K562 (cell line): ENCODE measurements at regions not wholly inside any gene's neighbourhood (a gene's known extent, or its start where the extent isn't known, plus 50 kb on each side); places are given as distances from the start of the nearest gene placed in this dataset.

Experiments
- ATAC-seq: fragments of 200-7000 bp; cut with Tn5 transposase; 3 replicates; pipeline ENCODE4 v1.9.1; 2020; ENCODE audit warnings: moderate library complexity
- BruUV-seq: library from RNA; stranded (reverse); fragments of 400-500 nt; replicated peaks from 2 replicates; lab custom pipeline; 2021; lab: Mats Ljungman, UMichigan
- CTCF ChIA-PET: fragments of 300-600 bp; formaldehyde crosslinking; extraction: SDS; loops from one replicate; lab custom pipeline; 2021; ENCODE audit warnings: low intra/inter-chr PET ratio; lab: Yijun Ruan, JAX
- POLR2A ChIA-PET: fragments of 300-600, 350-650 bp; sonication (Branson Sonifier 250); formaldehyde crosslinking; extraction: SDS; loops from one replicate; lab custom pipeline; 2021; ENCODE audit warnings: antibody characterized with exemption, inconsistent platforms; lab: Yijun Ruan, JAX
- DNase-seq, 4 experiments: peaks; one replicate each; pipeline versions ENCODE4 v3.0.0 to v3.0.0-alpha.2; 2011 to 2018; ENCODE audit warnings: low spot score in 3 of 4, mixed read lengths in 3 of 4; ENCODE audit errors: extremely low read depth in 1 of 4
- FAIRE-seq: peaks from 2 replicates; lab custom pipeline; 2011; peaks lifted over from hg19 to GRCh38; lab: Jason Lieb, UNC
- H2AFZ ChIP-seq: 2 replicates; pipeline ENCODE4 v1.6.0; 2011; ENCODE audit warnings: low read depth, low read length, control low read depth, inconsistent platforms
- H3K27ac ChIP-seq: fragments of 200-600 bp; 3 replicates; pipeline ENCODE4 v1.8.0; 2011; ENCODE audit warnings: low read depth, mild to moderate bottlenecking, control low read depth, inconsistent platforms, low read length, moderate library complexity, mixed read lengths; ENCODE audit errors: extremely low read depth
- H3K27me3 ChIP-seq, 2 experiments: fragments of 300-600 bp in 1 of 2; 2 replicates in 1 of 2; 3 replicates in 1 of 2; pipeline versions ENCODE4 v1.6.0 to v1.8.0; 2011; ENCODE audit warnings: inconsistent platforms in 2 of 2, low read length in 2 of 2, mild to moderate bottlenecking in 1 of 2, mixed read lengths in 1 of 2, moderate library complexity in 1 of 2; ENCODE audit not compliant: control insufficient read depth in 2 of 2, insufficient read depth in 2 of 2
- H3K36me3 ChIP-seq: fragments of 300-600 bp; 3 replicates; pipeline ENCODE4 v1.8.0; 2011; ENCODE audit warnings: mild to moderate bottlenecking, low read length, inconsistent platforms; ENCODE audit not compliant: control insufficient read depth, insufficient read depth
- H3K4me1 ChIP-seq, 2 experiments: fragments of 200-600 bp in 1 of 2; replicated peaks in 1 of 2; 2 replicates in 1 of 2; 3 replicates in 1 of 2; pipeline versions ENCODE4 v1.5.1 to v1.8.0; 2011; ENCODE audit warnings: inconsistent platforms in 2 of 2, low read length in 2 of 2, mild to moderate bottlenecking in 1 of 2, mixed read lengths in 1 of 2, moderate library complexity in 1 of 2; ENCODE audit not compliant: control insufficient read depth in 2 of 2, insufficient read depth in 2 of 2
- H3K4me2 ChIP-seq: 2 replicates; pipeline ENCODE4 v1.6.1; 2011; ENCODE audit warnings: low read length, control low read depth, inconsistent platforms, mixed read lengths; ENCODE audit not compliant: insufficient read depth
- H3K4me3 ChIP-seq: fragments of 200-600 bp; sonication (generic), shearing (Covaris generic); 2 replicates; pipeline ENCODE4 v1.5.1; 2016; ENCODE audit warnings: control low read depth, inconsistent platforms
- H3K79me2 ChIP-seq: fragments of 200-600 bp; 3 replicates; pipeline ENCODE4 v1.8.0; 2011; ENCODE audit warnings: low read length, inconsistent platforms; ENCODE audit not compliant: control insufficient read depth, insufficient read depth
- H3K9ac ChIP-seq, 2 experiments: 2 replicates each; pipeline versions ENCODE4 v1.6.0 to v1.6.1; 2011; ENCODE audit warnings: low read depth in 2 of 2, low read length in 2 of 2, control low read depth in 1 of 2, inconsistent platforms in 1 of 2, mild to moderate bottlenecking in 1 of 2, mixed read lengths in 1 of 2; ENCODE audit not compliant: insufficient read depth in 1 of 2
- H3K9me1 ChIP-seq: one replicate; pipeline ENCODE4 v1.6.0; 2011; ENCODE audit warnings: inconsistent platforms, mild to moderate bottlenecking, low read length, moderate library complexity; ENCODE audit not compliant: control insufficient read depth, insufficient read depth
- H3K9me3 ChIP-seq: replicated peaks from 2 replicates; pipeline ENCODE4 v1.5.1; 2011; ENCODE audit warnings: low read depth, low read length, inconsistent platforms; ENCODE audit not compliant: control insufficient read depth, insufficient read depth
- H4K20me1 ChIP-seq: replicated peaks from 2 replicates; pipeline ENCODE4 v1.6.1; 2011; ENCODE audit warnings: low read length, inconsistent platforms, mixed read lengths; ENCODE audit not compliant: control insufficient read depth, insufficient read depth
- CBX3 ChIP-seq, 2 experiments: IDR thresholded peaks; 1 replicate in 1 of 2; 2 replicates in 1 of 2; pipeline ENCODE4 v1.6.1; 2012; ENCODE audit warnings: inconsistent platforms in 2 of 2, low read length in 2 of 2, borderline replicate concordance in 1 of 2, control low read depth in 1 of 2
- DACH1 ChIP-seq: fragments of 450-650 bp; IDR thresholded peaks from 2 replicates; pipeline ENCODE4 v1.6.1; 2018; ENCODE audit not compliant: partially characterized antibody
- EP400 ChIP-seq: fragments of 450-650 bp; IDR thresholded peaks from 2 replicates; pipeline ENCODE4 v1.6.1; 2017; ENCODE audit warnings: antibody characterized with exemption, mild to moderate bottlenecking, moderate library complexity
- FOS ChIP-seq: IDR thresholded peaks from 3 replicates; pipeline ENCODE4 v1.6.1; 2011; ENCODE audit not compliant: insufficient read length; ENCODE audit errors: extremely low read depth
- FOXA1 ChIP-seq: fragments of 450-650 bp; IDR thresholded peaks from 2 replicates; pipeline ENCODE4 v1.6.1; 2016; ENCODE audit warnings: mild to moderate bottlenecking, borderline replicate concordance
- GTF2A2 ChIP-seq: IDR thresholded peaks from 2 replicates; pipeline ENCODE4 v1.6.1; 2016; ENCODE audit warnings: mild to moderate bottlenecking, missing genetic modification characterization, missing compliant biosample characterization
- LEF1 ChIP-seq: fragments of 450-650 bp; IDR thresholded peaks from 2 replicates; pipeline ENCODE4 v1.6.1; 2016; ENCODE audit warnings: mild to moderate bottlenecking
- MAFG ChIP-seq: fragments of 450-650 bp; conservative IDR thresholded peaks from 2 replicates; pipeline ENCODE4 v1.6.1; 2016; ENCODE audit warnings: missing genetic modification characterization, missing compliant biosample characterization
- NFE2L1 ChIP-seq: fragments of 450-650 bp; IDR thresholded peaks from 2 replicates; pipeline ENCODE4 v1.6.1; 2016; ENCODE audit warnings: missing genetic modification characterization, low read depth, mild to moderate bottlenecking, missing compliant biosample characterization, moderate library complexity, borderline replicate concordance
- POLR2B ChIP-seq: fragments of 450-650 bp; IDR thresholded peaks from 2 replicates; pipeline ENCODE4 v1.6.1; 2018; ENCODE audit warnings: low read depth; ENCODE audit not compliant: partially characterized antibody
- RBM34 ChIP-seq: fragments of 200-400 bp; formaldehyde crosslinking; IDR thresholded peaks from 2 replicates; pipeline ENCODE4 v1.6.1; 2018; ENCODE audit warnings: low read length, borderline replicate concordance; ENCODE audit not compliant: insufficient read depth
- RHOXF2B ChIP-seq: fragments of 250-450 bp; sonication (Bioruptor Pico); conservative IDR thresholded peaks from 2 replicates; pipeline ENCODE4 v1.5.1; 2021
- SMARCA5 ChIP-seq: fragments of 450-650 bp; IDR thresholded peaks from 2 replicates; pipeline ENCODE4 v1.6.1; 2016
- SREBF1 ChIP-seq: fragments of 150-350 bp; IDR thresholded peaks from 2 replicates; pipeline ENCODE4 v1.6.1; 2014; ENCODE audit warnings: antibody characterized with exemption, low read depth, low read length, borderline replicate concordance
- TAF1 ChIP-seq: IDR thresholded peaks from 2 replicates; pipeline ENCODE4 v1.6.1; 2011; ENCODE audit warnings: mild to moderate bottlenecking, low read length, moderate library complexity; ENCODE audit not compliant: insufficient read depth, control insufficient read depth, severe bottlenecking; ENCODE audit errors: extremely low read depth
- ZNF197 ChIP-seq: fragments of 200-800 bp; sonication (Bioruptor generic); IDR thresholded peaks from 2 replicates; pipeline ENCODE4 v1.6.1; 2016; ENCODE audit warnings: low read depth, missing genetic modification characterization, missing compliant biosample characterization
- WGBS: fragments of 100-300 bp; shearing (Covaris generic); methylation state at CpG from one replicate; pipeline ENCODE4 v1.1.6; 2016; ENCODE audit warnings: low coverage, mixed read lengths; ENCODE audit not compliant: insufficient coverage; ENCODE audit errors: missing lambda C conversion rate; 5-methylcytosine and 5-hydroxymethylcytosine counted together
- in situ Hi-C: fragments of 300-500 bp; cut with MboI; formaldehyde crosslinking; loops from 4 replicates; pipeline ENCODE4 v1.15.0; 2018; ENCODE audit warnings: inconsistent platforms, mixed read lengths
- intact Hi-C: fragments of 100-400 bp; cut with micrococcal nuclease; formaldehyde crosslinking; loops from 2 replicates; pipeline ENCODE4 v1.14.2; 2022
- TF ChIP-seq, protein P1 (sequence below): IDR thresholded peaks from 3 replicates; pipeline ENCODE4 v1.6.1; 2011; ENCODE audit warnings: borderline replicate concordance, mild to moderate bottlenecking, moderate library complexity; ENCODE audit not compliant: insufficient read length; ENCODE audit errors: extremely low read depth
- TF ChIP-seq, protein P2 (sequence below), 2 experiments: fragments of 200-800 bp in 1 of 2; sonication (Bioruptor generic) in 1 of 2; sonication (generic) in 1 of 2; formaldehyde crosslinking in 1 of 2; IDR thresholded peaks in 1 of 2; conservative IDR thresholded peaks in 1 of 2; 2 replicates each; pipeline versions ENCODE4 v1.5.0 to v1.6.1; 2016 to 2020; ENCODE audit warnings: missing compliant biosample characterization in 1 of 2, missing genetic modification characterization in 1 of 2, missing genetic modification reagents in 1 of 2
- TF ChIP-seq, protein P3 (sequence below): fragments of 250-450 bp; sonication (Bioruptor Pico); IDR thresholded peaks from 2 replicates; pipeline ENCODE4 v1.5.0; 2020; ENCODE audit warnings: mild to moderate bottlenecking

- ATAC-seq (no peak), DNase-seq (no peak), FAIRE-seq (no peak)
- WGBS: 0% methylated on average over 3 of the region's 3 CpGs
- Histone ChIP-seq H3K4me3 (no peak overlapping the region), H4K20me1 (no peaks in the 10 kb centered on the region), H3K9me3 (no peaks in the 10 kb centered on the region), H3K4me2 (no peak overlapping the region), H2AFZ (no peak overlapping the region), H3K36me3 (no peaks in the 10 kb centered on the region), H3K9ac (no peak overlapping the region), H3K4me1 (no peaks in the 10 kb centered on the region), H3K27me3 (peaks cover 0 to 12% of the 10 kb centered on the region in 2 experiments; a peak in 1 of 5 replicates), H3K79me2 (no peaks in the 10 kb centered on the region), H3K9me1 (no peaks in the 10 kb centered on the region), H3K27ac (no peak overlapping the region)
- intact Hi-C loops (no loop called here), in situ Hi-C loops (no loop called here)
- POLR2A ChIA-PET: interaction anchor here (0.9 kb wide), 1 partner anchor 187 kb away, joined by 3 read pairs; no protein-coding TSS in a partner anchor
- TF ChIP-seq FOXA1: no peak
- no peak for TF ChIP-seq GTF2A2 (tag)
- TF ChIP-seq SMARCA5: no peak
- TF ChIP-seq, protein P1, sequence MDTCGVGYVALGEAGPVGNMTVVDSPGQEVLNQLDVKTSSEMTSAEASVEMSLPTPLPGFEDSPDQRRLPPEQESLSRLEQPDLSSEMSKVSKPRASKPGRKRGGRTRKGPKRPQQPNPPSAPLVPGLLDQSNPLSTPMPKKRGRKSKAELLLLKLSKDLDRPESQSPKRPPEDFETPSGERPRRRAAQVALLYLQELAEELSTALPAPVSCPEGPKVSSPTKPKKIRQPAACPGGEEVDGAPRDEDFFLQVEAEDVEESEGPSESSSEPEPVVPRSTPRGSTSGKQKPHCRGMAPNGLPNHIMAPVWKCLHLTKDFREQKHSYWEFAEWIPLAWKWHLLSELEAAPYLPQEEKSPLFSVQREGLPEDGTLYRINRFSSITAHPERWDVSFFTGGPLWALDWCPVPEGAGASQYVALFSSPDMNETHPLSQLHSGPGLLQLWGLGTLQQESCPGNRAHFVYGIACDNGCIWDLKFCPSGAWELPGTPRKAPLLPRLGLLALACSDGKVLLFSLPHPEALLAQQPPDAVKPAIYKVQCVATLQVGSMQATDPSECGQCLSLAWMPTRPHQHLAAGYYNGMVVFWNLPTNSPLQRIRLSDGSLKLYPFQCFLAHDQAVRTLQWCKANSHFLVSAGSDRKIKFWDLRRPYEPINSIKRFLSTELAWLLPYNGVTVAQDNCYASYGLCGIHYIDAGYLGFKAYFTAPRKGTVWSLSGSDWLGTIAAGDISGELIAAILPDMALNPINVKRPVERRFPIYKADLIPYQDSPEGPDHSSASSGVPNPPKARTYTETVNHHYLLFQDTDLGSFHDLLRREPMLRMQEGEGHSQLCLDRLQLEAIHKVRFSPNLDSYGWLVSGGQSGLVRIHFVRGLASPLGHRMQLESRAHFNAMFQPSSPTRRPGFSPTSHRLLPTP: no peak
- no peak for TF ChIP-seq LEF1
- TF ChIP-seq EP400: no peak
- TF ChIP-seq CBX3 (IDR thresholded peaks at IDR 0.05; ENCODE audit: borderline replicate concordance in 1 of 2, low read length in 2 of 2): no peak
- no peak for TF ChIP-seq TAF1
- no peak for TF ChIP-seq RBM34
- TF ChIP-seq, protein P2, sequence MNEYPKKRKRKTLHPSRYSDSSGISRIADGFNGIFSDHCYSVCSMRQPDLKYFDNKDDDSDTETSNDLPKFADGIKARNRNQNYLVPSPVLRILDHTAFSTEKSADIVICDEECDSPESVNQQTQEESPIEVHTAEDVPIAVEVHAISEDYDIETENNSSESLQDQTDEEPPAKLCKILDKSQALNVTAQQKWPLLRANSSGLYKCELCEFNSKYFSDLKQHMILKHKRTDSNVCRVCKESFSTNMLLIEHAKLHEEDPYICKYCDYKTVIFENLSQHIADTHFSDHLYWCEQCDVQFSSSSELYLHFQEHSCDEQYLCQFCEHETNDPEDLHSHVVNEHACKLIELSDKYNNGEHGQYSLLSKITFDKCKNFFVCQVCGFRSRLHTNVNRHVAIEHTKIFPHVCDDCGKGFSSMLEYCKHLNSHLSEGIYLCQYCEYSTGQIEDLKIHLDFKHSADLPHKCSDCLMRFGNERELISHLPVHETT (CRISPR knock-in tag; conservative IDR thresholded peaks at IDR 0.05 in 1 of 2, IDR thresholded peaks at IDR 0.05 in 1 of 2): no peak
- no peak for TF ChIP-seq NFE2L1
- no peak for TF ChIP-seq SREBF1
- TF ChIP-seq RHOXF2B (CRISPR knock-in tag): no peak
- no peak for TF ChIP-seq POLR2B
- no peak for TF ChIP-seq DACH1
- TF ChIP-seq, protein P3, sequence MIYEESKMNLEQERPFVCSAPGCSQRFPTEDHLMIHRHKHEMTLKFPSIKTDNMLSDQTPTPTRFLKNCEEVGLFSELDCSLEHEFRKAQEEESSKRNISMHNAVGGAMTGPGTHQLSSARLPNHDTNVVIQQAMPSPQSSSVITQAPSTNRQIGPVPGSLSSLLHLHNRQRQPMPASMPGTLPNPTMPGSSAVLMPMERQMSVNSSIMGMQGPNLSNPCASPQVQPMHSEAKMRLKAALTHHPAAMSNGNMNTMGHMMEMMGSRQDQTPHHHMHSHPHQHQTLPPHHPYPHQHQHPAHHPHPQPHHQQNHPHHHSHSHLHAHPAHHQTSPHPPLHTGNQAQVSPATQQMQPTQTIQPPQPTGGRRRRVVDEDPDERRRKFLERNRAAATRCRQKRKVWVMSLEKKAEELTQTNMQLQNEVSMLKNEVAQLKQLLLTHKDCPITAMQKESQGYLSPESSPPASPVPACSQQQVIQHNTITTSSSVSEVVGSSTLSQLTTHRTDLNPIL: no peak
- TF ChIP-seq FOS: no peak
- TF ChIP-seq MAFG: no peak
- TF ChIP-seq ZNF197 (CRISPR knock-in tag): no peak
- CTCF ChIA-PET: no interaction called here
- BruUV-seq: no TSS peak
These were observed 263.4 kb upstream of the TAC1 start for GRCh38 chr7:97468493-97468892.
